Erythroblast (primary cell): ENCODE measurements at regions not wholly inside any gene's neighbourhood (a gene's known extent, or its start where the extent isn't known, plus 50 kb on each side); places are given as distances from the start of the nearest gene placed in this dataset.

Experiments
- GATA1 ChIP-seq: IDR thresholded peaks from 2 replicates; pipeline ENCODE4 v1.6.1; 2011; ENCODE audit warnings: low read depth, mild to moderate bottlenecking, control low read depth, low read length, moderate library complexity
- POLR2A ChIP-seq: IDR thresholded peaks from 2 replicates; pipeline ENCODE4 v1.6.1; 2011; ENCODE audit warnings: mild to moderate bottlenecking, low read length

GRCh38 chr14:87030197-87030596 lies 962.8 kb downstream of the GALC start:
- TF ChIP-seq POLR2A (no peak), GATA1 (no peak)
